GM23338 (cell line): ENCODE measurements at regions not wholly inside any gene's neighbourhood (a gene's known extent, or its start where the extent isn't known, plus 50 kb on each side); places are given as distances from the start of the nearest gene placed in this dataset.

Experiments
- ATAC-seq: fragments of 200-7000 bp; cut with Tn5 transposase; 3 replicates; pipeline ENCODE4 v1.9.1; 2020
- DNase-seq: peaks from one replicate; pipeline ENCODE4 v3.0.0-alpha.2; 2015; ENCODE audit warnings: low spot score
- H2AFZ ChIP-seq: fragments of 200-600 bp; sonication (generic); 2 replicates; pipeline ENCODE4 v1.8.0; 2016; ENCODE audit warnings: antibody characterized with exemption, mild to moderate bottlenecking, moderate library complexity
- H3F3A ChIP-seq: fragments of 200-600 bp; sonication (generic); replicated peaks from 2 replicates; pipeline ENCODE4 v1.8.0; 2017; ENCODE audit warnings: antibody characterized with exemption, mixed run types, low read depth
- H3K27ac ChIP-seq: fragments of 200-600 bp; sonication (generic); 2 replicates; pipeline ENCODE4 v1.6.1; 2016; ENCODE audit warnings: low read depth
- H3K27me3 ChIP-seq: fragments of 200-600 bp; sonication (generic); 2 replicates; pipeline ENCODE4 v1.8.0; 2016; ENCODE audit warnings: mild to moderate bottlenecking, mixed run types, moderate library complexity; ENCODE audit not compliant: insufficient read depth
- H3K36me3 ChIP-seq: fragments of 200-600 bp; sonication (generic); 2 replicates; pipeline ENCODE4 v1.8.0; 2016; ENCODE audit warnings: mild to moderate bottlenecking; ENCODE audit not compliant: insufficient read depth
- H3K4me1 ChIP-seq: fragments of 200-600 bp; sonication (generic); 2 replicates; pipeline ENCODE4 v1.8.0; 2016; ENCODE audit warnings: mild to moderate bottlenecking, moderate library complexity; ENCODE audit not compliant: insufficient read depth
- H3K4me2 ChIP-seq: fragments of 200-600 bp; sonication (generic); 2 replicates; pipeline ENCODE4 v1.7.1; 2017; ENCODE audit warnings: mixed run types
- H3K4me3 ChIP-seq: fragments of 200-600 bp; sonication (generic); 2 replicates; pipeline ENCODE4 v1.6.1; 2016; ENCODE audit warnings: mixed run types
- H3K79me2 ChIP-seq: fragments of 200-600 bp; sonication (generic); replicated peaks from 2 replicates; pipeline ENCODE4 v1.8.0; 2017; ENCODE audit warnings: mild to moderate bottlenecking; ENCODE audit not compliant: insufficient read depth
- H3K9me2 ChIP-seq: fragments of 200-600 bp; sonication (generic); 2 replicates; pipeline ENCODE4 v1.8.0; 2017; ENCODE audit not compliant: insufficient read depth
- H4K20me1 ChIP-seq: fragments of 200-600 bp; sonication (generic); replicated peaks from 2 replicates; pipeline ENCODE4 v1.8.0; 2017; ENCODE audit warnings: mild to moderate bottlenecking; ENCODE audit not compliant: insufficient read depth
- H3K27ac Mint-ChIP-seq: 2 replicates; pipeline ENCODE4 v1.8.0; 2020; ENCODE audit warnings: inconsistent platforms, mild to moderate bottlenecking, moderate library complexity, mixed read lengths
- H3K27me3 Mint-ChIP-seq: 3 replicates; pipeline ENCODE4 v1.8.0; 2022; ENCODE audit warnings: low read depth, mild to moderate bottlenecking, moderate library complexity, mixed read lengths, inconsistent platforms; ENCODE audit not compliant: insufficient read depth, poor library complexity
- H3K36me3 Mint-ChIP-seq: 3 replicates; pipeline ENCODE4 v1.8.0; 2021; ENCODE audit warnings: low read depth, mild to moderate bottlenecking, inconsistent platforms, moderate library complexity, mixed read lengths
- H3K4me1 Mint-ChIP-seq: 3 replicates; pipeline ENCODE4 v1.8.0; 2020; ENCODE audit warnings: mild to moderate bottlenecking, inconsistent platforms, mixed read lengths
- H3K4me3 Mint-ChIP-seq: 3 replicates; pipeline ENCODE4 v1.8.0; 2021; ENCODE audit warnings: moderate library complexity, mild to moderate bottlenecking, inconsistent platforms, mixed read lengths
- H3K9me3 Mint-ChIP-seq: 3 replicates; pipeline ENCODE4 v1.8.0; 2020; ENCODE audit warnings: moderate library complexity, mild to moderate bottlenecking, inconsistent platforms, mixed read lengths
- CREB1 ChIP-seq: fragments of 250-450 bp; sonication (Bioruptor Pico); IDR thresholded peaks from 2 replicates; pipeline ENCODE4 v1.5.0; 2020; ENCODE audit warnings: low read depth, mild to moderate bottlenecking, moderate library complexity
- CTCF ChIP-seq, 2 experiments: fragments of 200-600 bp in 1 of 2; sonication (generic) in 1 of 2; conservative IDR thresholded peaks; 2 replicates each; pipeline versions ENCODE4 v1.5.1 to v1.6.1; 2016 to 2017; ENCODE audit warnings: antibody characterized with exemption in 2 of 2, low read depth in 2 of 2, mild to moderate bottlenecking in 2 of 2, moderate library complexity in 1 of 2
- EZH2 ChIP-seq: fragments of 200-600 bp; sonication (generic); IDR thresholded peaks from one replicate; pipeline ENCODE4 v1.8.0; 2017; ENCODE audit warnings: antibody characterized with exemption, mild to moderate bottlenecking, low read depth; ENCODE audit not compliant: unreplicated experiment
- EZH2phosphoT487 ChIP-seq: fragments of 200-600 bp; sonication (generic); IDR thresholded peaks from one replicate; pipeline ENCODE4 v1.8.1; 2018; ENCODE audit warnings: antibody characterized with exemption; ENCODE audit not compliant: unreplicated experiment
- JUNB ChIP-seq: IDR thresholded peaks from one replicate; pipeline ENCODE4 v1.6.1; 2016; ENCODE audit warnings: antibody characterized with exemption; ENCODE audit not compliant: unreplicated experiment
- NANOG ChIP-seq: IDR thresholded peaks from 2 replicates; pipeline ENCODE4 v1.6.1; 2016; ENCODE audit warnings: antibody characterized with exemption, borderline replicate concordance
- POLR2AphosphoS5 ChIP-seq: IDR thresholded peaks from 2 replicates; pipeline ENCODE4 v1.6.1; 2016; ENCODE audit warnings: antibody characterized with exemption, low read depth
- STAT1 ChIP-seq: IDR thresholded peaks from one replicate; pipeline ENCODE4 v1.6.1; 2016; ENCODE audit warnings: antibody characterized with exemption; ENCODE audit not compliant: unreplicated experiment
- ZNF331 ChIP-seq: fragments of 250-450 bp; sonication (Bioruptor Pico); IDR thresholded peaks from 2 replicates; pipeline ENCODE4 v1.5.0; 2020; ENCODE audit warnings: low read depth, mild to moderate bottlenecking, moderate library complexity

- Mint-ChIP-seq H3K4me3 (no peak overlapping the region), H3K27me3 (no peaks in the 10 kb centered on the region), H3K9me3 (peaks cover 6% of the 10 kb centered on the region; the same call in 2 of the 3 replicates), H3K4me1 (peaks cover 4% of the 10 kb centered on the region; the same call in 1 of the 3 replicates), H3K36me3 (peaks cover 5% of the 10 kb centered on the region; the same call in 1 of the 3 replicates), H3K27ac (no peak overlapping the region)
- DNase-seq (no peak), ATAC-seq (no peak)
- Histone ChIP-seq H3K27ac (no peak overlapping the region), H3K4me3 (no peak overlapping the region), H3K36me3 (no peaks in the 10 kb centered on the region), H3K4me2 (no peak overlapping the region), H3F3A (no peaks in the 10 kb centered on the region), H3K9me2 (peaks cover 6% of the 10 kb centered on the region; the same call in 1 of the 2 replicates), H3K4me1 (no peaks in the 10 kb centered on the region), H2AFZ (no peak overlapping the region), H3K79me2 (no peaks in the 10 kb centered on the region), H3K27me3 (no peaks in the 10 kb centered on the region), H4K20me1 (no peaks in the 10 kb centered on the region)
- TF ChIP-seq ZNF331 (CRISPR knock-in tag) (no peak), POLR2AphosphoS5 (no peak), CTCF (conservative IDR thresholded peaks at IDR 0.05; ENCODE audit: low read depth in 2 of 2) (0 out of 4 replicates have a peak, but pooled peaks of 1 of the 2 experiments have one; percentile 25), STAT1 (no peak), EZH2phosphoT487 (no peak), JUNB (no peak)
These were observed 512.8 kb upstream of the TENM4 start for GRCh38 chr11:79953629-79954028.

GRCh38 chr11:79950741-79951140 is 509.9 kb upstream of the TENM4 start:
- H3K36me3 ChIP-seq, result no peaks in the 10 kb centered on the region
- TF ChIP-seq NANOG, result no peak
- no peak for TF ChIP-seq EZH2phosphoT487
- no peak for TF ChIP-seq CREB1 (CRISPR knock-in tag)
- no peak for TF ChIP-seq ZNF331 (CRISPR knock-in tag)
- TF ChIP-seq EZH2, result no peak
- no peak for TF ChIP-seq POLR2AphosphoS5
- TF ChIP-seq JUNB, result no peak

More at GRCh38 chr11:79950741-79951140, 509.9 kb upstream of the TENM4 start:
- H3K27me3 ChIP-seq, result no peaks in the 10 kb centered on the region
- no peak for DNase-seq
- no peak overlapping the region for H3K4me3 Mint-ChIP-seq
- H2AFZ ChIP-seq, result peak overlapping the region; percentile 66; the same call in 1 of the 2 replicates
- H3K4me1 ChIP-seq, result no peaks in the 10 kb centered on the region
- H3K9me2 ChIP-seq, result peaks cover 4% of the 10 kb centered on the region; the same call in 1 of the 2 replicates
- H3K4me3 ChIP-seq, result no peak overlapping the region
- H4K20me1 ChIP-seq, result no peaks in the 10 kb centered on the region
- H3F3A ChIP-seq, result no peaks in the 10 kb centered on the region
- no peak overlapping the region; the same call in 1 of the 2 replicates for H3K27ac Mint-ChIP-seq
- no peaks in the 10 kb centered on the region for H3K9me3 Mint-ChIP-seq
- no peaks in the 10 kb centered on the region for H3K27me3 Mint-ChIP-seq
- H3K27ac ChIP-seq, result no peak overlapping the region
- H3K36me3 Mint-ChIP-seq, result no peaks in the 10 kb centered on the region
- ATAC-seq, result no peak
- peaks cover under 1% of the 10 kb centered on the region; the same call in 1 of the 3 replicates for H3K4me1 Mint-ChIP-seq
- no peaks in the 10 kb centered on the region for H3K79me2 ChIP-seq
- no peak overlapping the region for H3K4me2 ChIP-seq
